ENCODE measurements at regions not wholly inside any gene's neighbourhood (a gene's known extent, or its start where the extent isn't known, plus 50 kb on each side); places are given as distances from the start of the nearest gene placed in this dataset.

DNA sequence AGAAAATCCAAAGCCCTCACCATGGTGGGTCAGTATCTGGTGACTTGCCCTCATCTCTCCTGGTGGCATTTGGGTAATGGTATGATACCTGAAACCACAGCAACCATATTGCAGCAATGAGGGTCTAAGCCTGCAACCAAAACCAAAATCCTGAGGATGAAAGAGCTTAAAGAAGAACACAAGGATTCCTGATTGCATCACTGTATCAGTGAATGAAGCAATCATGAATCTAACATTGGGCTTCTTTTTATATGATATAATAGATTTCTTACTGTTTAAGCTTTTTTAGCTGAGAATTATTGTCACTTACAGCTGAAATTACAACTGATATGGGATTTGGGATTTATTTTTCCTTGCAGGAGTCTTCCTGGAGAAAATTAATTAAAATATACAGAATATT lies 269.9 kb downstream of the MEF2C start:
- no peak for DNase-seq

DNA sequence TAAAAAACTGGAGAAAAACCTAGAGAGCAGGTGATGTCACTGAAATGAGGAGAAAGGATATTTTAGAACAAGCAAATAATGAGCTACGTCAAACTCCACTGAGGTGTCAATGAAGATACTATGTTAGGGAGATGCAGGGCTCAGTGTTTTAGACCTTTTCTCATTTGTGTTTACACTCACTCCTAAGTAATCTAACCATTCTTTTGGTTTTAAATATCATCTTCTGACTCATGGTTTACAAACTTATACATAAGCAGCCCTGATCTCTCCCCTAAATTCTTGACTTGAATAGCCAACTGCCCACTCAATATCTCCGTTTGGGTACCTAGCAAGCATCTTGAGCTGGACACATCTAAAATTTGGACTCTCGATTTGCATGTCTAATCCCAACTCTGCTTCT lies 272.4 kb downstream of the MEF2C start:
- no peak for DNase-seq

DNA sequence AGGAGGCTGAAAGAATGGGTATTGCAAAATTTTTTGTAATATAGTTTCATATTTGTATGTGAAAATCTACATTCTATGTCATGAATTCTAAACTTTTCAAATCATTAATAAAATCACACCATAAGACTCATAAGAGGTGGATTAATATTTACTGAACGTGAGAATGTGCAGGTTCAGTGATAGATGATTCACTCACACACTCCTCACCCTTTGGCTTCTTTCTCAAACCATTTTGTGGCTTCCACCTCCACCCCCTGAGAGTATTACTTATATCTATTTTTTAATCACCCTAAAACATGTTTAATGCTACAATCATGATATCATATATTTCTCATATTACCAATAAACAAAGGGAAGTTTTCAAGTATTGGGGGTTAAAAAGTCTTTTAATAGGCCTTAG lies 275.5 kb downstream of the MEF2C start:
- DNase-seq = no peak

DNA sequence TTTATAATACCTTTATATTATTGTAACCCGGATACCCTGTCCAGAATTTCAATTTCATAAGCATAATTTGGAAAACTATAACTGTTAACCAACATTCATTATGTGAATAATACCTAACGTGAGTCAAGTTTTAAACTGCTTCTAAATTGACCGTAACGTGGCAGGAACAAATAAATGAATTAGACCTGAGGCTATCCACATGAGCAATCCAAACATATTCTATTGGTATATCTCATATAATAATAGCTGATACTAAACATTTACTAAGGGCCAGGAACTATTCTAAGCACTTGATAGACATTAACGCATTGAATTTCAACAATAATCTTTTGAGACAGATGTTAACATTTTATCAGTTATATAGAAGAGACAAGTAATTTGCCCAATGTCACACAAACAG lies 276.4 kb downstream of the MEF2C start:
- DNase-seq = no peak

DNA sequence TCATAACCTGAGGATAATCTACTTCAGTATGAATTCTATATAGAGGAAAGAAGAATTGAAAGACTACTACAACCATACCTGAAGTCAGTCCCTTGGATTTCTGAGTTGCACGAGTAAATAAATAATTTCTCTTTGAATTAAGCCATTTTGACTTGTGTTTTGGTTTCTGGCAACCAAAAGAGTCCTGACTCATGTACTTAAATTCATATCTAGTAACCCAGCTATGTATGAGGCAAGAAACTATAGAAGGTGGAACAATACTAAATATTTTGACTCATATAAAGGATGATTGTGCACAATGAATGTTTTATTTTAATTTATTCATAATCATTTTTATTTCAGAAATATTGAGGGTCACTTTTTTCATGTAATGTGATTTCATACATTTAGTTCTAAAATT lies 276.8 kb downstream of the MEF2C start:
- no peak for DNase-seq

DNA sequence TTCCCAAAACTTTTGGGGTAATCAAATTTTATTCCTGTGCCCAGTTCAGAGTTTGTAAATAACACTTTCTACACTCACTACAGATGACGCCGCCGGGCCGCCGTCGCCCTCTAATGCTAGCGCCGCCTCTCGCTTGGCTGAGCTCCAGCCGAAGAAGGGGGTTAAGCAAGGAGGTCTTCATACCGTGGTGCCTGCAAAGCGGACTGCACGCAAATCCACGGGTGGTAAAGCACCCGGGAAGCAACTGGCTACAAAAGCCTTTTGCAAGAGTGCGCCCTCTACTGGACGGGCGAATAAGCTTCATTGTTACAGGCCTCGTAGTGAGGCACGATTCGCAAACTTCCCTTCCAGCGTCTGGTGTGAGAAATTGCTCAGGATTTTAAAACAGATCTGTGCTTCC lies 280.4 kb downstream of the MEF2C start:
- DNase-seq = no peak

DNA sequence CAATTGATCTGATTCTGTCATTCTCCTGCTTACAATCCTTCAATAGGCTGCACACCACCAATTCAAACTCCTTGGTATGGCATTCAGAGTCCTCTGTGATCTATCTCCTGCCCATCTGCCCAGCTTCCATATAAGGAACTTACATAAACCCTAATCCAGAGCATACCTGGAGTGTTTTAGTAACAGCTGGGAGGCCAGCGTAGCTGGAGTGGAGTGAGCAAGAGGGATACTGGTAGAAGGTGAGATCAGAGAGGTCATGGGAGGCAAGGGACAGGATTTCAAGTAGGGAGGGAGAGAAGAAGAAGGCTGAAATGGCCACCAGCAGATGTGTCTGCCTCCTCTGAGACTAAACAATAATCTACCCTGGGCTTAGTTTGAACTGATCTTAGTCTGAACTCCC lies 288.5 kb downstream of the MEF2C start:
- no peak for DNase-seq

DNA sequence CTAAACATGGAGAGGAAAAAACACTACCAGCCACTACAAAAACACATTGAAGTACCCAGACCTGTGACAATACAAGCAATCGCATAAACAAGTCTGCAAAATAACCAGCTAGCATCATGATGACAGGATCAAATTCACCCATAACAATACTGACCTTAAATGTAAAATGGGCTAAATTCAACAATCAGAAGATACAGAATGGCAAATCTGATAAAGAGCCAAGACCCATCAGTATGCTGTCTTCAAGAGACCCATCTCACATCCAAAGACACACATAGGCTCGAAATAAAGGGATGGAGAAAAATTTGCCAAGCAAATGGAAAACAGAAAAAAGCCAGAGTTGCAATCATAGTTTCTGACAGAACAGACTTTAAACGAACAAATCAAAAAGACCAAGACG lies 294.4 kb downstream of the MEF2C start:
- DNase-seq = no peak

DNA sequence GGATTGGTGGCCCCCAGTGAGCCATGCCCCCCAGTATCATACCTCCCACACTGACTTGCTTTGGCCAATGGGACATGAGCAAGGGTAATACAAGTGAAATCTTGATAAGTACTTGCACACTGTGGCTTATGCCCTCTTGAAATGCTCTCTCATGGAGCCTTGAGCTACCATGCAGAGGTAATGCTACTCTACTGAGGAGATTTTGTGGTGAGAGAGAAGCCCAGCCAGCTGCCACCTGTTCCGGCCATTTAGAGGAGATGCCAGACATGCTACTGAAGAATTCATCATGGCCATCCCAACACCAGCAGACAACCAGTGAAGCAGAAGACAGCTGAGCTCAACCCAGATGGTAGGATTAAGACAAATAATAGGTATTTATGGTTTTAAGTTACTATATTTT lies 299.5 kb downstream of the MEF2C start:
- no peak for DNase-seq

DNA sequence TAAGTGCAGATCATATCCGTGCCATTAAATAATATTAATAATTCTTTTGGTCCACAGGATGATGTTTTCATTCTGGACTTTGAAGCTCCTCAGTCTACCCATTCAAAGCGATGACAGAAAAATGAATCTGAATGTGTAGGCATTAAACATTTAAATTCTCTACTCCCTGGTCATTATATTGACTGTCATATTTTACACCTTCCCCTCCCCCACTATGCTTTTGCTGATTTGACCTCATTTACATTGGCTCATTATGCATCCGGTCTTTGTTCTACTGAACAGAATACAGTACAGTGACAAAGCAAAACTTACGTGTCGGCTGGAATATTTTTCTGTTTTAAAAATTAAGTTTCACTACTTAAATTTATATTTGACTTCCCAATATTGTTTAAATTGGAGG lies 289.7 kb upstream of the TMEM161B start:
- no peak for DNase-seq

DNA sequence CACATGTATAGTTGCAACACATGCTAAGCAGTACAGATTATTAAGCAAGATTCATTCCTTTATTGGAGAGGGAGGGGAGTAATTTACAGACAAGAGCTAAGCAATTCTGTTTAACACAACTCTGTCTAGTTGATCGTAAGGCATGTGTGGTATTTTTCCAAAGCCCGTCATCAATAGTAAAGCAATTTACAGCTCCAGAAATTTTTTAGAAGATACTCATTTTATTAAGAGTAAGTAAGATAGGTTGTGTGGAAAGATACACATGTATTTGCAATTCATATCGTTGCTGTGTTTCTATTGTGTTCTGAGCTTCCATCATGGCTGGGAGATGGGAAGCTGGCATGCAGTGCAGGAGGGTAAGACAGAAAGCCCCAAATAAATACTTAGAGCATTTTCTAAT lies 289.2 kb upstream of the TMEM161B start:
- DNase-seq = no peak

DNA sequence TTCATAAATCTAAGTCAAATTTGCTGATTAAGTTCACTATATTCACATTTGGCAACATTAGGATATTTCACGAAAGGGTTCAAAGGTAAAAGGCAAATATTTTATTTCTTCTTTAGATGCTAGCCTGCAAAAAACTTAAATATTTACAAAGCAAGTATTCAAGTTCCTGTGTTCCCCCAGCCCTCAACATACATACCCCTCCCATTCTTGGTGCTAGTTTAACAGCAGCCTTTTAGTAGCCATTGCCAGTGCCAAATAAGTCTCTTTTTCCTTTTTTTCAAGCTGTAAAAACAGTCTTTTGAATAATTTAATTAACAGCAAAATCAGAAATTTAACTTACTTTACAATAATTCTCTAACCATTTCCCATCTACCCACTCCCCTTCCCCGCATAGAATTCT lies 288.5 kb upstream of the TMEM161B start:
- no peak for DNase-seq

DNA sequence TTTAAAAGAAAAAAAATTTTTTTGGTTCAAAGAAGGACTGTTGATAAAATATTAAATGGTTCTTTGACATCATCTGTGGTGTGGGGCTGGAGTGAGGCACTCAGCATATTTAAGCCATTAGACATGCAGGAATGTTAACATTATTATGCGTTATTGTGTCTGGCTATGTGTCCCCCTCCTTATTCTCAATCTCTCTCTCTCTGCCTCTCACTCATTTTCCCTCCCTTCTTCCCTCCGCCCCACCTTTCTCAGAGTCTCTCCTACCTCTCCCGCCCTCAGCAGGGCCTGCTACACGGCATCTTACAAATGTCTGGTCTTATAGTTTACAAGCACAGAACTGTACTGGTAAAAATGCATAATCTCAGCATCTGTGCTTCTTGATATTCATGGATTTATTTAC lies 287.8 kb upstream of the TMEM161B start:
- no peak for DNase-seq

DNA sequence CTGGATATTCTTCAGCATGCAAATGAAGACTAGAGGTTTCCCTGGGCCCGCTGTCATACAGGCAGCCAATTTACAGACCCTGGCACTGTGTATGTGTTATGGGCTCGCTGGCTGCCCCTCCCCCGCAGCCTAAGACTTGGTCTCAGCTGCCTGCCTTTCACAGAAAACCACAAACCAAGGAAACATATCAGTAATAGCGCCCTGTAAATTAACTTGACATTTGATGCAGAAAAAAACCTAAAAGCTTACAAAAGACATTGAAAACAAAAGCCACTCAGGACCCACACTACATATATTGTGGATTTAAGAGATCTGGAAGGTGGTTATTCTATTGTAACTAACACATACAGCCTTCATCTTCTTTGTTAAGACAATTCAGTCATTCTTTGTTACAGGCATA lies 287.0 kb upstream of the TMEM161B start:
- no peak for DNase-seq

DNA sequence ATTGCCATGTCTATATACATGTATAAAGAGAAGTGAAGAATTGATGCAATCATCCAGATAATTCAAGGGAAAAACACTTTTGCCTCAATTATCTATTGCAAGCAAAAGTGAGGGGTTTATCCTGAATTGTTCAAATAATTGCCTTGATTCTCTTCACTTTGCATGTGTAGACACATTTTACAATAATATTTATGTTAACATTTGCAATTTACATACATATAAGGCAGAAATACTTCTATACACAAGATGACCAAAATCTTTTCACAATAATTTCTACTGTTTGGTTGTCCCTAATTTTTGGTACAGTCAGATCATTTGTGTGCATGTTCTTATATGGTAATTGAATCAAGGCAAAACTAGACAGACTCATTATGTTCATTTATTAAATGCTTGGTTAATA lies 285.3 kb upstream of the TMEM161B start:
- DNase-seq = no peak

DNA sequence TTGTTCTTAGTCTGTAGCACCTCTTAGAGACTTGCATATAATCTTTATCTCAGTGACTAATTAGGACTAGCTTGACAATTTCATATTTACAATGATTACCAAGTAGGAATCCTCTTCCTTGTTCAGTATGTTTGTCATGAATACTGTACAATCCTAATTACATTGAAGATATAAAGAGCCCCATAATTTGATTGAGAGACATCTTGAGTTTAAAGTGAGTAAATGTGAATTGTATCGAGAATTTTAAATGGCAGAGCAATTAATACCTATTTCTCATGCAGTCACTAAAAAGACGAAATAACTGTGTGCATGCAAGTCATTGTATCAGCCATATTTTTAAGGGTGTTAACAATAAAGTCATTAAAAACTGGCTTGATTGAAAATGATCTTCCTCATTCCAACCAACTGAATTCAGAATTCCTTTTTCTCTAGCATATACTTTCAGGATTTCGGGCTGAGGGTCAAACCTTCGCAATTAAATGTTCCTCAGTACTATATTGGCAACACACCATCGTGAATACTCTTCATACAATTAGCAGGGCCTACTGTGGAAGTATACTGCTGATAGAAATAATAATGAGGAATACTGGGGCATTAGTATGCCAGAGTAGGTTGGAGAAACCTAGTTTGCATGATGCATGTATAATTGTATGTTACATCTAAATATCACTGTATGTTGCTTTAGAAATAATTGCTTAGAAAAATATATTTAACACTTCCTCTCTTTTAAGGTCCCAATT lies 284.7 kb upstream of the TMEM161B start:
- no peak for DNase-seq

DNA sequence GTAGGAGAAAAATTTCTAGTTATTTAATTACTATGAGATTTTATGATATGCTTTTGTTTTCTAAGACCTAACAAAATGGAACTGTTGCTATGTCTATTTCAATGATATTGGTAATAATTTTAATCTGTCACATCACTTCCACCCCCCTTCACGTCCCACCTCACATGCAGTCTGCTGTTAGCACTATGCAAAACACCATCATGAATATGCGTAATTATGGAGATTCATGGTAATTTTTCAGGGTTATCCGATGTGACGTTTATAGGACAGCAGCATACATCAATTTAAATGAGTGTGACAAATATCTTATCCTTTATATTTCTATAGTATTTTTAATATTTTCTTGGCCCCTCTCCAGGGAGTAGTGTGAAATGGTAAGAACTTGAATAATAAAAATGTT lies 283.8 kb upstream of the TMEM161B start:
- DNase-seq = no peak

DNA sequence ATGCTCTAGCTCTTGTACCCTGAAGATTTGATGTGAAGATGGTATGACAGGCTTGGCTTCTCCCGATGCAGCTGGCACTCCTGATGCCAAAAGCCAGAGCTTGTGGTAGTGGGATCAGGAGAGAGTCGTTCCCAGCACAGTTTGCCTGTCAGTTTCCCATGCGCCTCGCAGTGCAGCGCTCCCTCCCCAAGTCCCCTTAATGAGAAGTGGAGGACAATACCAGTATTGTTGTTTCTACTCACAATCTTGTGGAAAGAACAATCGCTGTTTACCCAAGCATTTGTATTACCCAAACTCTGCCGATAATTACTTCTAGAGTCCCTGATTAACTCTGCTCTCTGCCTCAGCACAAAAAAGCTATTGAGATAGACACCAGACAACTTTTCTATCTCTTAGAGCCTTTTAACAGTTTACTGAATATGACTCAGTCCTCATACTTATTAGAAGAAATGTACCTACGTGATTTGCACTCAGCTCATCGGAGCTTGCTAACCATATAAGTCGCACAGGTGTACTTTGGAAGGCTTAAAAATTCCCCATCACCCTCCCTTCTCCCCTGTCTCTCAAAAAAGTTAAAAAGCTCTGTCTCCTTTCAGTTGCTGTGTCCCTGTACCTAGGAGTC lies 283.2 kb upstream of the TMEM161B start:
- DNase-seq = no peak

DNA sequence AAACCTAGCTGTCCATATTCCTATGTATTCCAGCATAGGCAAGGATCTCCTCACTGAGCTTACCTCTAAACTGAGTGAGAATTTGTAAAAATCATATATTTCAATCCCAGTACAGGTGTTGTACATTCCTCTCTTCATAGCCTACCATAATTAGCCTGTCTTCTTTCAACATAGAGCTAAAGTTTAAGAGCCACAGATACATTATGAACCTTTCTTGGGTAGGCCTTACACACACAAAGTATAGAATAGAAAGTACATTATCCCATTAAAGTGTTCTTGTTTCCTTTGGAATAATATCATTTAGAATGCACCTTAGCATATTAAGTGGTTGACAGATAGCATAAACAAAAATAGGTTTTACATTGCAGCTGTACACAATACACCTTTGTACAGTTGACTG lies 282.1 kb upstream of the TMEM161B start:
- no peak for DNase-seq

DNA sequence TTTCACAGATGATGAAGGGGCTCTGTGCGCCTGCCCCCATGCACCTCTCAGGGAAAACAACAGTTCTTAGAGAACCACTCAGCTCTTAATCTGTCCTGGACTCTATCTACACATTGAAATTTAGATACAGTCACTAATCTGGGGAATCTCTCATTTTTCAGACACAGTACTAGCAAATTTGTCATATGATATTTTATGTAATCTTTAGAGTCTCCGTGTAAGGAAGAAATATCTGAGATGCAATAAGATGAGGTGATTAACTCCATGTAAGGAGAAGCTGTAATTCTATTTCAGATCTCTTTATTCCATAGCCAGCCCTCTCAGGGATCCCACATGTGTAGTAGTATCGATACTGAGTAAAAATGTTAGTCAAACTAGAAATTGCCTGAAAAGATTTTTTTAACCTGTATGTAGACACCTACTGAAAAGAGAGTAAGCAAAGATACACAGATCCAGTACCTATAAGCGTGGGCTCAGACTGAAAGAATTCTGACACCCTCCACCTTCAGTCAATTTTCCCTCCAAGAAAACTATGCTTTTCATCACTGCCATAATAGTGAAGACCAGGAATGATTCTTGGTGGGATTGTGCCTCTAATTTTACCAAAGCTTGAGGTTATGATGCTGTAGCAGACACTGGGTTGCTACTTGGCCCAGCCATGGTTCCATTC lies 279.6 kb upstream of the TMEM161B start:
- DNase-seq = no peak

DNA sequence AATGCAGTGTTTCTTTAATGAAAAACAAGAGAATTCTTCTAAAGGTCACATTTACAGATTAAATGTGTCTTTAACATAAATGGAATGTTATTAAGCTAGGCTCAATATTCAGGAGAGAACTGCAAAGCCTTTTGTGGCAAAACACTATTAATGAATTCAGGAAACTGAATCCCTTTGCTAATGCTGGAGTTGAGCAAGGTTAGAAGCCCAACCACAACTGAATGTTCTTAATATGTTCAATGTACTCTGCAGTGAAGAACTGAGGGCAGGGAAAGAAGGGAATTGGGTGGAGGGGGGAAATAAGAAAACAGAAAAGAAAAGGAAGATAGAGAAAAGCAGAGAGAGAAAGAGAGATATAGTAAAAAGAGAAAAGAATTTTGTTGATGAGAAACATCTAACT lies 276.7 kb upstream of the TMEM161B start:
- no peak for DNase-seq

DNA sequence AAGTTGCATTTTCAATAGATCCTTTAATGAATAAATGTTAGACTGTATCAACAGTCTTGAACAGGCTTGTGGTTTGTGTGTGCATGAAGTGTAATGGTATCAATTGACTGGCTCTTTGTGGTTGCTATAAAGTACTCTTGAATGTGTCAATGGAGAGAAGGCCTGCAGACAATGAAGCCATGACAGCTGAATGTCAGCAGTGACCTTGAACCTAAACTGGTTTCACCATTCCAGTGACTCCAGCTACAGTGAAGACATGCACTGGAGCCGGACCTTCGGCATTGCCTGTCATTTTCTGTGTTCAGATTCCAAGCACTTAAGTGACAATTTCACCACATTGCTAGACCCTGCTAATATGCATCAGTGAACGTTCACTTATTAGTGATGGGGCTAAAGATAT lies 276.0 kb upstream of the TMEM161B start:
- DNase-seq = no peak

DNA sequence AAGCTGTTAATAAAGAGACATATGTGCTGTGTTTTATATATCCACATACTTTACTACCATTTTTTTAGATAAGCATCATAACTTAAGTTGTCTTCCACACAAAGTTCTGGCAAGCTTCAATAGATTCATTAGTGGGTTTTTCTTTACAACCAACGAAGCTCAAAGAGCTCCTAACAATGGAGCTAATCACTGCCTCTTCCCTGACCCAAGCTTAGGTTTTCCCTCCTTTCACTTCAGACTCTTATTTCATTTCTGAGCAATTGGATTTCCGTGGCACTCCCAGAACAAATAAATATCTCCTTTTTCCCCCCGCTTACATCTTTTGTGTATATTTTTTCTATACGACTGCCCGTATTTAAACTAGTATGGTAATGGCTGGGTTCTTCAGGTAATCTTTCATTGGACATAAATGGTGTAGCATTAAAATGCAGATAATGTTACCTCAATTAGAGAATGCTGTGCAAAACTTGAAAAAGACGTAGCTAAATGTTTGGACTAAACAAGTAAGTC lies 275.5 kb upstream of the TMEM161B start:
- DNase-seq = no peak

DNA sequence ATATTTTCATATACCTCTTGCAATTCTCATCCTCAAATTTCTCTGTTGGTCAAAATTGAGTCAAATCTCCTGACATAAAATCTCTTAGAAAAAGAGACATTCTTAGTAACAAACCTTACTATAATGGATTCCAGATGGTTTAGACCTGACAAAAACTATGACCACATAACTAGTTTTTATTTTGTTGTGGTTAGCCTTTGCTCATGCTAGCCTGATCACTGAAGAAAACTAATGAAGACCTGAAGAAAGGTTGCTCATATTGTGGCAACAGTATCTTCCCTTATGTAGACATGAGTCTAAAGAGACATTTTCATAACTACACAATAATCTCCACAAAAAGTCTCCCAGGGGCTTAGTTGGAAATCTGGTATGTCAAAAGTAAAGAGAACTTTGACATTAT lies 274.1 kb upstream of the TMEM161B start:
- no peak for DNase-seq

Measured in CD4-positive, alpha-beta T cell treated with Interleukin-12 subunit alpha and Interleukin-12 subunit beta, for 1 hour (primary cell).